ENCODE measurements at regions not wholly inside any gene's neighbourhood (a gene's known extent, or its start where the extent isn't known, plus 50 kb on each side); places are given as distances from the start of the nearest gene placed in this dataset.

DNA sequence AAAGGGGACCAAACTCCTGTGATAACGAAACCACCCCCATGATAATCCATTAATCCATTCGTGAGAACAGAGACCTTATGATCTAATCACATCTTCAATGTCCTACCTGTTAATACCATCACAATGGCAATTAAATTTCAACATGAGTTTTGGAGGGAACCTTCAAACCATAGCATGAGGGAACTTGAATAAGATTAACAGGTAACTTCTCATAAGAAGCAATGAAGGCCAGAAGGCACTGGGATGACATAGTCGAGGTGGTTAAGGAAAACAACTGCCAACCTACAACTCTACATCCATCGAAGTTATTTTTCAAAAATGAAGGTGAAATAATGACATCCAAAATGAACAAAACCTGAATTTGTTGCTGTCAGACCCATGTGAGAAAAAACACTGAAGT lies 478.9 kb downstream of the EDEM1 start:
- Histone ChIP-seq H3K4me3 (ENCODE audit: low read depth, low read length, poor library complexity, severe bottlenecking) (no peak overlapping the region), H3K9me3 (ENCODE audit: low read length) (0 out of 2 replicates have a peak, but pooled peaks cover 7% of the 10 kb centered on the region), H3K36me3 (ENCODE audit: insufficient read depth, low read length) (no peaks in the 10 kb centered on the region), H3K9me2 (ENCODE audit: insufficient read depth, low read length) (no peaks in the 10 kb centered on the region), H3K4me1 (ENCODE audit: insufficient read depth, low read length, poor library complexity, severe bottlenecking) (no peaks in the 10 kb centered on the region), H3K79me2 (ENCODE audit: insufficient read depth, low read depth, low read length) (no peaks in the 10 kb centered on the region), H3K27ac (ENCODE audit: low read depth, low read length, poor library complexity, severe bottlenecking) (no peak overlapping the region), H3K4me2 (ENCODE audit: low read length) (no peak overlapping the region), H4K20me1 (ENCODE audit: insufficient read depth, low read length) (no peaks in the 10 kb centered on the region), H2AFZ (ENCODE audit: low read length) (no peak overlapping the region)
- no peak for DNase-seq (ENCODE audit: low spot score)
- CTCF ChIA-PET (ENCODE audit: unreplicated experiment): no interaction called here
- no TSS peak for BruUV-seq (replicated peaks)
- intact Hi-C loops (cut with micrococcal nuclease; ENCODE audit: unreplicated experiment): no loop called here
- POLR2A ChIA-PET: no interaction called here
- TF ChIP-seq, protein P1, sequence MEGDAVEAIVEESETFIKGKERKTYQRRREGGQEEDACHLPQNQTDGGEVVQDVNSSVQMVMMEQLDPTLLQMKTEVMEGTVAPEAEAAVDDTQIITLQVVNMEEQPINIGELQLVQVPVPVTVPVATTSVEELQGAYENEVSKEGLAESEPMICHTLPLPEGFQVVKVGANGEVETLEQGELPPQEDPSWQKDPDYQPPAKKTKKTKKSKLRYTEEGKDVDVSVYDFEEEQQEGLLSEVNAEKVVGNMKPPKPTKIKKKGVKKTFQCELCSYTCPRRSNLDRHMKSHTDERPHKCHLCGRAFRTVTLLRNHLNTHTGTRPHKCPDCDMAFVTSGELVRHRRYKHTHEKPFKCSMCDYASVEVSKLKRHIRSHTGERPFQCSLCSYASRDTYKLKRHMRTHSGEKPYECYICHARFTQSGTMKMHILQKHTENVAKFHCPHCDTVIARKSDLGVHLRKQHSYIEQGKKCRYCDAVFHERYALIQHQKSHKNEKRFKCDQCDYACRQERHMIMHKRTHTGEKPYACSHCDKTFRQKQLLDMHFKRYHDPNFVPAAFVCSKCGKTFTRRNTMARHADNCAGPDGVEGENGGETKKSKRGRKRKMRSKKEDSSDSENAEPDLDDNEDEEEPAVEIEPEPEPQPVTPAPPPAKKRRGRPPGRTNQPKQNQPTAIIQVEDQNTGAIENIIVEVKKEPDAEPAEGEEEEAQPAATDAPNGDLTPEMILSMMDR (conservative IDR thresholded peaks at IDR 0.05; ENCODE audit: low read length): no peak
- no peak for TF ChIP-seq EZH2phosphoT487 (IDR thresholded peaks at IDR 0.05; ENCODE audit: borderline replicate concordance, low read depth, low read length)

DNA sequence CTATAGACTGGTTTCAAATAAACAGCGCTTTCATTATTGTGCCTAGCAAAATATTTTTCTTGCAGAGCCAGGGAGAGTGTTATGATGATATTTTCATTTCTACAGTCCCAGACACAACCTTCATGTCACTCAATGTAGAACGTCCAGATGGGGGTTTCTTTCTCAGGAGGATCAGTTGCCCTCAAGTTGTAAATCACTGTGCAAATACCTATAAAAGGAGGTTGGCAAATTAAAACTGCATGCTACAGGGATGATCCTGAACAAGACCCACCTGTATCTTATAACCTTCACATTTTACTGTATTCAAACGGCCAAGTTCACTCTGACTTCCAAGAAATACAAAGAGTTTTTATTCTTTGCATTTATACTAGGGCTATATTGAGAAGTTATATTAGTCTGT lies 486.0 kb downstream of the EDEM1 start:
- POLR2A ChIA-PET: no interaction called here
- Histone ChIP-seq H3K9me3 (ENCODE audit: low read length) (no peaks in the 10 kb centered on the region), H3K4me1 (ENCODE audit: insufficient read depth, low read length, poor library complexity, severe bottlenecking) (no peaks in the 10 kb centered on the region), H3K79me2 (ENCODE audit: insufficient read depth, low read depth, low read length) (no peaks in the 10 kb centered on the region), H3K9me2 (ENCODE audit: insufficient read depth, low read length) (no peaks in the 10 kb centered on the region), H3K4me3 (ENCODE audit: low read depth, low read length, poor library complexity, severe bottlenecking) (no peak overlapping the region), H4K20me1 (ENCODE audit: insufficient read depth, low read length) (no peaks in the 10 kb centered on the region), H3K4me2 (ENCODE audit: low read length) (no peak overlapping the region), H3K27ac (ENCODE audit: low read depth, low read length, poor library complexity, severe bottlenecking) (no peak overlapping the region), H2AFZ (ENCODE audit: low read length) (no peak overlapping the region), H3K36me3 (ENCODE audit: insufficient read depth, low read length) (no peaks in the 10 kb centered on the region)
- no peak for DNase-seq (ENCODE audit: low spot score)
- TF ChIP-seq, protein P1 (conservative IDR thresholded peaks at IDR 0.05; ENCODE audit: low read length): no peak
- no peak for TF ChIP-seq EZH2phosphoT487 (IDR thresholded peaks at IDR 0.05; ENCODE audit: borderline replicate concordance, low read depth, low read length)
- intact Hi-C loops (cut with micrococcal nuclease; ENCODE audit: unreplicated experiment): no loop called here
- no TSS peak for BruUV-seq (replicated peaks)
- CTCF ChIA-PET (ENCODE audit: unreplicated experiment): no interaction called here

DNA sequence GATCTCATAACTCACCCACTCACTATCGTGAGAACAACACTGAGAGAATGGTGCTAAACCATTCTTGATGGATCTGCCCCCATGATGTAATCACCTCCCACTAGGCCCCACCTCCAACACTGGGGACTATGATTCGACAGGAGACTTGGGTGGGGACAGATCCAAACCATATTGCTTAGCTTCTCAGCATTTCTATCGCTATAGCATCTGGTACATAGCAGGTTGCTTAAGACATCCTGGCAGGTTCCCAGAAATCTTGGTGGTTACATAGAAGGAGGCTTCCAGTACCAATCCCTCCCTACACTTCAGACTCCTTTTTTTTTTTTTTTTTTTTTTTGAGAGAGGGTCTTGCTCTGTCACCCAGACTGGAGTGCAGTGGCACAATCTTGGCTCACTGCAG lies 487.8 kb downstream of the EDEM1 start:
- ChIA-PET POLR2A (interaction anchor here (0.7 kb wide), 2 partner anchors 13 to 1693 kb away, joined by 3 to 4 read pairs; no protein-coding TSS in a partner anchor), CTCF (ENCODE audit: unreplicated experiment) (no interaction called here)
- Histone ChIP-seq H3K4me2 (ENCODE audit: low read length) (no peak overlapping the region), H3K9me3 (ENCODE audit: low read length) (no peaks in the 10 kb centered on the region), H4K20me1 (ENCODE audit: insufficient read depth, low read length) (no peaks in the 10 kb centered on the region), H3K36me3 (ENCODE audit: insufficient read depth, low read length) (no peaks in the 10 kb centered on the region), H3K4me3 (ENCODE audit: low read depth, low read length, poor library complexity, severe bottlenecking) (no peak overlapping the region), H3K4me1 (ENCODE audit: insufficient read depth, low read length, poor library complexity, severe bottlenecking) (no peaks in the 10 kb centered on the region), H3K79me2 (ENCODE audit: insufficient read depth, low read depth, low read length) (no peaks in the 10 kb centered on the region), H2AFZ (ENCODE audit: low read length) (no peak overlapping the region), H3K9me2 (ENCODE audit: insufficient read depth, low read length) (no peaks in the 10 kb centered on the region), H3K27ac (ENCODE audit: low read depth, low read length, poor library complexity, severe bottlenecking) (no peak overlapping the region)
- no TSS peak for BruUV-seq (replicated peaks)
- TF ChIP-seq, protein P1 (conservative IDR thresholded peaks at IDR 0.05; ENCODE audit: low read length): no peak
- no peak for TF ChIP-seq EZH2phosphoT487 (IDR thresholded peaks at IDR 0.05; ENCODE audit: borderline replicate concordance, low read depth, low read length)
- no peak for DNase-seq (ENCODE audit: low spot score)
- intact Hi-C loops (cut with micrococcal nuclease; ENCODE audit: unreplicated experiment): no loop called here

All from OCI-LY7 (cell line).